Activated CD4-positive, alpha-beta T cell treated with anti-CD3 and anti-CD28 coated beads, Interleukin-2, amount 10 ng/mL, durations not matched to agents 7 days and 5 days (primary cell): ENCODE measurements at regions not wholly inside any gene's neighbourhood (a gene's known extent, or its start where the extent isn't known, plus 50 kb on each side); places are given as distances from the start of the nearest gene placed in this dataset.
"Not testable (repeated sequence)": the region's sequence is repeated elsewhere in the genome, so short reads cannot be mapped to it uniquely, and the experiment has no call there.

ENCODE experiments used
- CTCF ChIA-PET: fragments of 350-600 bp; sonication (Branson Sonifier 250); formaldehyde crosslinking; loops from one replicate; lab custom pipeline; 2021; ENCODE audit warnings: antibody characterized with exemption; lab: Charles Lee
- POLR2A ChIA-PET: fragments of 350-600 bp; sonication (Branson Sonifier 250); formaldehyde crosslinking; loops from one replicate; lab custom pipeline; 2021; ENCODE audit warnings: antibody characterized with exemption; lab: Charles Lee
- DNase-seq: peaks from one replicate; pipeline ENCODE4 v3.0.0-alpha.2; 2020
- H3K27ac Mint-ChIP-seq: one replicate; pipeline ENCODE4 v1.8.0; 2021; ENCODE audit warnings: mild to moderate bottlenecking, moderate library complexity, mixed read lengths
- H3K27me3 Mint-ChIP-seq: one replicate; pipeline ENCODE4 v1.8.0; 2021; ENCODE audit warnings: mixed read lengths
- H3K36me3 Mint-ChIP-seq: one replicate; pipeline ENCODE4 v1.8.0; 2021; ENCODE audit warnings: low read depth, mixed read lengths
- H3K4me1 Mint-ChIP-seq: one replicate; pipeline ENCODE4 v1.8.0; 2021; ENCODE audit warnings: mixed read lengths
- H3K4me3 Mint-ChIP-seq: one replicate; pipeline ENCODE4 v1.8.0; 2021; ENCODE audit warnings: mild to moderate bottlenecking, moderate library complexity, mixed read lengths
- H3K9me3 Mint-ChIP-seq: one replicate; pipeline ENCODE4 v1.8.0; 2021; ENCODE audit warnings: mixed read lengths

DNA sequence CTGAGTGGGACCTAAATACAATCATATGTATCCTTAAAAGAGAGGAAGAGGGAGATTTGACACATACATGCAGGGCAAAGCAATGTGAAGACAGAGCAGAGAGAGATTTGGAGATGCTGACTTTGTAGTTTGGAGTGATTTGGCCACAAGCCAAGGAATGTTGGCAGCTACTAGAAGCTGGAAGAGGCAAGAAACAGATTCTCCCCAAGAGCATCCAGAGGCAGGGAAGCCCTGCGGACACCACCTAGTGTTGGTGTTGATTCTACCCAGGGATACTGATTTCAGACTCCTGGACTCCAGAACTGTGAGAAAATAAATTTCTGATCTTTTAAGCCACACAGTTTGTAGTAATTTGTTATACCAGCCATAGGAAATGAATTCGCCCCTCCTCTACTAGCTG is 64.9 kb upstream of the OSMR start:
- H3K27ac Mint-ChIP-seq, result no peak overlapping the region
- no peaks in the 10 kb centered on the region for H3K36me3 Mint-ChIP-seq
- no peaks in the 10 kb centered on the region for H3K4me1 Mint-ChIP-seq
- no peak overlapping the region for H3K4me3 Mint-ChIP-seq
- peaks cover 5% of the 10 kb centered on the region for H3K27me3 Mint-ChIP-seq
- ChIA-PET CTCF (no interaction called here), POLR2A (no interaction called here)
- DNase-seq, result no peak
- no peaks in the 10 kb centered on the region for H3K9me3 Mint-ChIP-seq

DNA sequence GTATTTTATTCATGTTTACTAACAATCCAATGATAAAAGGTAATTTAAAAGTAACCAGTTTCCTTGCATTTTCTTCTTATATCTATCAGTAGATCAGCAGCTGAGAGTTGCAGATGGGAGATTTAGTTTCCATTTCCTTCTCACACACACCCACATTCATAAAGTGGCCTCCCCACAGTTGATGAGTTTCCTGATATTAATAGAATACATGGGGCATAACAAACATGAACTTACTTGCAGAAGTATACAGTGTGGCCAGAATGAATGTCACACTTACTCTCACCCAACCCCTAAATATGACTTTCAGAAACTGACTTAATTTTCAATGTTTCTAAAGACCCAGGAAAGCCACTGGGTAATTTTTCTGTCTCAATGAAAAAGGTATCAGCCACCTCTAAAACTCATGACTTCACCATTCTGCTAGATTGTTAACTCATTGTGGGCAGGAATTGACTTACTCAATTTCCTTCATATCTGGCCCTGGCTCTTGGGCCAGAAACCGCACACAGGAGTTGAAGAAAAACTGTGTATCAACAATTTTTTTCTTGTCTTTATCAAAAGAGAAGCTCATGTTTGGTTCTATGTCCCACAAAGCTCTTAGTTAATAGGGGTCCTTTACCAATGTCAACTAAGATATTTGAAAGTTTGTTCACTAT is 63.5 kb upstream of the OSMR start:
- ChIA-PET CTCF (no interaction called here), POLR2A (no interaction called here)

DNA sequence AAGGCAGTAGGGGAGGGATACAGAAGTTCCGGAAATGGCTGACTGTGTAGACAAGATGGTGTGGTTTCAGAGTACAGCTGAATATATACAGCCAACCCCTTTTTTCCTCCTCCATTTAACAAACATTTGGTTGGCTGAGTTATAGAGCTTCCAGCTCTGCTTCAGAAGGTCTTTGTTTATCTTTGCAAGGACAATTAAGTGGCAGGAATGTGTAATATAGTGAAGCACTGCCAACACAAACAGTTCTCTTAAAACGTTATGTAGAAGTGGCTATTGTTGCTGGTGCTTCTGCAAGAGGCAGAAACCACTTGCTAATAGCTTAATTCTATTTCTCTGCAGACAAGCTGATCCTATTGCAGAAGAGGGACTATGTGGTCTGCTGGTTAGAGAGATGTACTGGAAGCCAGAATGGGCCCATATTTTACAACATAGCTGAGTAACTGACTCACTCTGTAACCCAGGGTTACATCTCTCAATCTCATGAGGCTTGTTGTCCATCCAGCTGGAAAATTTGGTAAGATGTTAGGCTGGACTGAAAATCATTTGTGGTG is 62.7 kb upstream of the OSMR start:
- CTCF ChIA-PET, result no interaction called here
- no peaks in the 10 kb centered on the region for H3K36me3 Mint-ChIP-seq

More for the DNA sequence above, 63.5 kb upstream of the OSMR start:
- H3K4me3 Mint-ChIP-seq, result no peak overlapping the region
- H3K27ac Mint-ChIP-seq, result no peak overlapping the region
- DNase-seq, result no peak
- no peaks in the 10 kb centered on the region for H3K4me1 Mint-ChIP-seq
- H3K36me3 Mint-ChIP-seq, result no peaks in the 10 kb centered on the region
- H3K9me3 Mint-ChIP-seq, result no peaks in the 10 kb centered on the region
- H3K27me3 Mint-ChIP-seq, result peaks cover 5% of the 10 kb centered on the region

DNA sequence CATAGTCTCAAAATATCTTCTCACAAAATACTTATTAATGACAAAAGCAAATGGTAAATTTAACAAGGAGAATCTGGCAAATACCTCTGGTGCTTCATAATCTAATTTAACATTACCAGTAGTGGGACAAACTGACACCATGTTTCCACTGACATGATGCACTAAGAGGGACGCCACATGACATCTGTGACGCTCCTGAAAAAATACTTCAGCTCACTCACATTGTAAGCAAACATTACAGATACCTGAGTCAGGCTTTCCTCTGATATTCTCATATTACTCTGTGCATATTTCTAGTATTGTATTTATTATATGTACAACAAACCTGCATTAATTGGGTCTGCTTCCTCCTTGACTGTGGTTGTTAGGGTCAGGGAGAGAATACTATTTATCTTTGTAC is 56.7 kb upstream of the OSMR start:
- H3K36me3 Mint-ChIP-seq, result no peaks in the 10 kb centered on the region
- no peak overlapping the region for H3K27ac Mint-ChIP-seq
- H3K4me3 Mint-ChIP-seq, result no peak overlapping the region
- POLR2A ChIA-PET, result no interaction called here
- H3K4me1 Mint-ChIP-seq, result no peaks in the 10 kb centered on the region
- H3K27me3 Mint-ChIP-seq, result peaks cover 11% of the 10 kb centered on the region
- no peaks in the 10 kb centered on the region for H3K9me3 Mint-ChIP-seq
- DNase-seq, result no peak
- CTCF ChIA-PET, result no interaction called here

More for the DNA sequence above, 62.7 kb upstream of the OSMR start:
- H3K4me3 Mint-ChIP-seq, result no peak overlapping the region
- peaks cover 3% of the 10 kb centered on the region for H3K27me3 Mint-ChIP-seq
- H3K27ac Mint-ChIP-seq, result no peak overlapping the region
- POLR2A ChIA-PET, result no interaction called here
- DNase-seq, result no peak
- H3K4me1 Mint-ChIP-seq, result no peaks in the 10 kb centered on the region
- no peaks in the 10 kb centered on the region for H3K9me3 Mint-ChIP-seq

DNA sequence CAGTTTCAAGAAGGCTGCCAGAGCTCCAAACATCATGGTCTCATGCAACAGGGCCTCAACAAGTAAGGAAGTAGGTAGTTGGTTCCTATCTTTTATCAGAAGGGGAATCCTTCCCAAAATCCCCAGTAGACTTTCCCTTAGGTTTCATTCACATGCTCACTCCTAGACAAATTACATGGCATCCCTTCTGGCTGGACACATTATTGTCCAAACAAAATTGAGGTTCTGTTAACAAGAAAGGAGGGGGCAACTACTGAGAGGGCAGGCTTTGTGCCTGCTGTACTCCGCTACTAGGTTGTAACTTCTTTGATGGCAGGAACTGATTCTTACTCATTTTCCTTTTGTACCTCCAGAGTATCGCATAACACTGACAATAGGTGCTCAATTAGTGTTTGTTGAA is 56.0 kb upstream of the OSMR start:
- H3K9me3 Mint-ChIP-seq, result no peaks in the 10 kb centered on the region
- ChIA-PET POLR2A (no interaction called here), CTCF (no interaction called here)
- no peak for DNase-seq
- H3K27ac Mint-ChIP-seq, result no peak overlapping the region
- H3K27me3 Mint-ChIP-seq, result peaks cover 11% of the 10 kb centered on the region
- H3K36me3 Mint-ChIP-seq, result no peaks in the 10 kb centered on the region
- no peaks in the 10 kb centered on the region for H3K4me1 Mint-ChIP-seq
- no peak overlapping the region for H3K4me3 Mint-ChIP-seq

DNA sequence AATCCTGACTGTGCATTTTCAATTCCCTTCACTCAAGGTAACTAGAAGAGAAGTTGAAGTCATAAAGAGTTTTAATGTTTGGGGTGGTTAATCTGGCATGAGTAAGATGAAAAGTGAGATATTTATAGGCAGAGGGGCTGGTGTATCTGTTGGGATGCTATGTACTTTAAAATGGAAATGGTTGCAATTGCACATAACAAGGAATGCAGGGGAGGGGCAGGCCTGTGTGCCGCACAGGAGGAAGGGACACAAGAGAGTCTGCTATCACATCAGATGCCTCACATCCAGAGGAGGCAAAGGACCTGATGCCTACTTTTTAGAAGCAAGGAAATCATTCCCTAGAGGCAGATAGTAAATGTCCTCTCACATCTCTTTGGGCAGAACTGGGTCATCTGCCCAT is 55.5 kb upstream of the OSMR start:
- Mint-ChIP-seq H3K27ac (no peak overlapping the region), H3K27me3 (peaks cover 11% of the 10 kb centered on the region), H3K36me3 (no peaks in the 10 kb centered on the region), H3K9me3 (no peaks in the 10 kb centered on the region), H3K4me1 (no peaks in the 10 kb centered on the region), H3K4me3 (no peak overlapping the region)
- ChIA-PET CTCF (no interaction called here), POLR2A (no interaction called here)
- no peak for DNase-seq

DNA sequence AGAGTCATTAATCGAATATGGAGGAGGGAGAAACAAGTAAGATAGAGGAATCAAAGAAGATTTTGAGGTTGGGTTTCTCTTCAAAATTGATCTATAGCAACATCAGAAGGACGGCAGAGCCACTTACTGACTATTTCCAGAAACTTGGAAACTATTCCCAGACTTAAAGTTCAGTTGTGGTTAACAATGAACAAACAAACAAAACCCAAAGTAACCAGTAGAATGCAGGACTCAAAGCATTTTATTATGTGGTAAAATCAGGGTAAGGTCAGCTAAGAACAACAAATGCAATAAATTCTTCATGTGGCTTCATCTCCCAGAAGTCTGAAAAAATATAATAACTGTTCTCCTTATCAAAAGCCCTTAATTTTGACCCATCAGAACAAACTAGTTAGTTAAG is 54.9 kb upstream of the OSMR start:
- Mint-ChIP-seq H3K9me3 (no peaks in the 10 kb centered on the region), H3K4me1 (no peaks in the 10 kb centered on the region), H3K27ac (no peak overlapping the region), H3K4me3 (no peak overlapping the region), H3K36me3 (no peaks in the 10 kb centered on the region), H3K27me3 (peaks cover 11% of the 10 kb centered on the region)
- ChIA-PET POLR2A (no interaction called here), CTCF (no interaction called here)
- DNase-seq, result no peak

DNA sequence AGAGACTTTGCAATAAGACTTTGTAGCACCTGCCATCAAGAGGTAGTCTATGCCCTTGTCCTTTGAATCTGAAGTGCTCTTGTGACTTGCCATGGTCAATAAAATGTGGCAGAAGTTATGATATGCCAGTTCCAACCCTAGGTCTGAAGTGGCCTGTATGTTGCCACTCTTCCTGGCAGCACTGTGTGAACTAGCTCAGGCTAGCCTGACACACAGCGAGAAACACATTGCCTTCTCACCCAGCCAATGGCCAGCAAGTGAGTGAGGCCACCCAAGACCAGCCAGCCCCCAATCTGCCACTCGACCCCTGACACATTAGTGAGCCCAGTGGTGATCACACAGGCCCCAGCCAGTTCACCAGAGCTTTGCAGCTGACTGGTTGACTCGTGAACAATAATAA is 52.7 kb upstream of the OSMR start:
- Mint-ChIP-seq H3K4me3 (no peak overlapping the region), H3K36me3 (no peaks in the 10 kb centered on the region), H3K9me3 (no peaks in the 10 kb centered on the region), H3K27ac (no peak overlapping the region), H3K27me3 (peaks cover 13% of the 10 kb centered on the region), H3K4me1 (no peaks in the 10 kb centered on the region)
- CTCF ChIA-PET, result no interaction called here
- POLR2A ChIA-PET, result no interaction called here
- no peak for DNase-seq

DNA sequence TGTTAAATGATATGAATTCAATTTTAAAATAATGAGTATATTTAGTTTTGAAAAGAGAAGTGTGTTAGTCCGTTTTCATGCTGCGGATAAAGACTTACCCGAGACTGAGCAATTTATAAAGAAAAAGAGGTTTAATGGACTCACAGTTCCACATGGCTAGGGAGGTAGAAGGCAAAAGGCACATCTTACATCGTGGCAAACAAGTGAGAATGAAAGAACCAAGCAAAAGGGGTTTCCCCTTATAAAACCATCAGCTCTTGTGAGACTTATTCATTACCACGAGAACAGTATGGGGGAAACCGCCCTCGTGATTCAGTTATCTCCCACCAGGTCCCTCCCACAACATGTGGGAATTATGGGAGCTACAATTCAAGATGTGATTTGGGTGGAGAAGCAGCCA is 51.8 kb upstream of the OSMR start:
- DNase-seq, POLR2A ChIA-PET, H3K27ac Mint-ChIP-seq, H3K9me3 Mint-ChIP-seq, H3K4me1 Mint-ChIP-seq, H3K4me3 Mint-ChIP-seq, CTCF ChIA-PET, H3K36me3 Mint-ChIP-seq: not testable (repeated sequence)
- peaks cover 13% of the 10 kb centered on the region for H3K27me3 Mint-ChIP-seq

DNA sequence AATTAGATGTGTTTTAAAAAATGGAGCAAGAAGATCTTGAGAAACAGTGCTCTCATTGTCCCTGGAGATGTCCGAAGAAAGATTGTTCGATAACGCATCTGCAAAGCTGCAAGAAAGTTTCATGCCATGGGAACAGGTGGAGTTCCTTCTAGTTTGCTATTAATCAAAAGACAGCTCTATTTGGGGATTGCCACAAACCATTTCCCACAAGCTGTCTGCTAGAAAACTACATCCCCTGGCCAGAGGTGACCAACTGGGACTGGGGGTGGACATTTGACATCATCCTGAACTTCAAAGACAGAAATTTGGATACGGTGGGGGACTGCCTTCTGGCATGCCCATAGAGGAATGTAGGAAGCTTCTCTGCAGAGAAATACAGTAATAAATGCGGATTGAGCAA is 50.8 kb upstream of the OSMR start:
- H3K4me1 Mint-ChIP-seq, result no peaks in the 10 kb centered on the region
- ChIA-PET CTCF (no interaction called here), POLR2A (no interaction called here)
- DNase-seq, result no peak
- H3K27me3 Mint-ChIP-seq, result peaks cover 13% of the 10 kb centered on the region
- H3K9me3 Mint-ChIP-seq, result no peaks in the 10 kb centered on the region
- no peak overlapping the region for H3K27ac Mint-ChIP-seq
- H3K36me3 Mint-ChIP-seq, result no peaks in the 10 kb centered on the region
- no peak overlapping the region for H3K4me3 Mint-ChIP-seq

DNA sequence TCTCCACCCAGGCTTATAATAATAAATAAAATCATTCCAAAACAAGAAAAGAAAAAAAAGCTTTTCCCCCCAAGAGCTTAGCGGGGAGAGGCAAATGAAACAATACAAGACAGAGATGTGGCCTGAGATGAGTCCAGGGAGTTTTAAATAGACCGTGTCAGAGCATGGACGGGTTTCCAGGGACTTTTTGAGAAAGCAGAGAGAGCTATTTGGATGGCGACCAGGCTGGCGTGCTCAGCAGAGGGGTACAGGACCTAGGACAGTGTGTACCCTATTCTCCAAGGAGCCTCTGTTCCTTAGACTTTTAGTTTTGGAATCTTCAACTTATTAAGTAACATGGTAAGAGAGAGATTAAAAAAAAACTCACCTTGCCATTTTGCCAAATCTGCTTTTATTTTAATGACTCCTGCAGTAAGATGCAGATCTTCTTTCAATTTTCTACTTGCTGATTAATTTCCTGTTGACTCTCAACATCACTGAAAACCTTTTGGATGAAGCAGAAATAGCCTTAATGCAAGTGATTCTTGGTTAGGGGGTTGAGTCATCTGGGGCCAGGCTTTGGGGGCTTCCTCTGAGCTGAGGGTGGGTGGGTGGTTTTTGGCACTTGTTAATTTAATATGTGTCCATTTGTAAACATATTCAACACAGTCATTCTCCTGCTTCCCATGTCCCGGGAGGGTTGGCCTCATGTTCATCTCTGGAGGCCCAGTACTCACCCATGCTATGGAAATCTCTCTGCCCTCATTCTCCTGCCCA is 49.6 kb upstream of the OSMR start:
- CTCF ChIA-PET, result no interaction called here
- Mint-ChIP-seq H3K27me3 (peaks cover 8% of the 10 kb centered on the region), H3K9me3 (no peaks in the 10 kb centered on the region), H3K4me3 (no peak overlapping the region), H3K27ac (no peak overlapping the region), H3K36me3 (no peaks in the 10 kb centered on the region), H3K4me1 (no peaks in the 10 kb centered on the region)
- POLR2A ChIA-PET, result no interaction called here
- DNase-seq, result no peak
